HG03108 (cell line): ENCODE measurements at regions not wholly inside any gene's neighbourhood (a gene's known extent, or its start where the extent isn't known, plus 50 kb on each side); places are given as distances from the start of the nearest gene placed in this dataset.
"Not testable (repeated sequence)": the region's sequence is repeated elsewhere in the genome, so short reads cannot be mapped to it uniquely, and the experiment has no call there.

Source experiments
- ATAC-seq: cut with Tn5 transposase; IDR thresholded peaks from one replicate; pipeline ENCODE4 v1.9.1; 2021; ENCODE audit warnings: moderate library complexity; ENCODE audit not compliant: unreplicated experiment

GRCh38 chr22:19599626-19600243, 75.5 kb upstream of the CLDN5 start:
- no peak for ATAC-seq

- ATAC-seq = not testable (repeated sequence)
Measured at GRCh38 chr22:19603346-19603745, 79.1 kb upstream of the CLDN5 start.

DNA sequence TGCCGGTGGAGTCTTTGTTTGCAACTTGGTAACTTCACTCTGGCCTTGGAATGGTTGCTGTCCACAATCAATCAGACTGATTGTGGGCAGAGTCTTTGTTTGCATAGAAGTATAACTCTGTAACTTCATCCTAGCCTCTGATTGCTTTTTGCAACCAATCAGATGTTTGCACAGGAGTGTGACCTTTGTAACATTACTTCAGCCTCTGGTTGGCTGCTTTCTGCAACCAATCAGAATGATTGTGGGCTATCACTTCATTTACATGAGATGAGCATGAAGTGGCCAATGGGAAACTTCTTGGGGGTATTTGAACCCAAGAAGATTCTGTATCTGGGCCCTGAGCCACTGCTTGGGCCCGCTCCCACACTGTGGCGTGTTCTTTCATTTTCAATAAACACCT, 79.6 kb upstream of the CLDN5 start:
- ATAC-seq = no peak

GRCh38 chr22:19604711-19605268, 80.6 kb upstream of the CLDN5 start:
- no peak for ATAC-seq

DNA sequence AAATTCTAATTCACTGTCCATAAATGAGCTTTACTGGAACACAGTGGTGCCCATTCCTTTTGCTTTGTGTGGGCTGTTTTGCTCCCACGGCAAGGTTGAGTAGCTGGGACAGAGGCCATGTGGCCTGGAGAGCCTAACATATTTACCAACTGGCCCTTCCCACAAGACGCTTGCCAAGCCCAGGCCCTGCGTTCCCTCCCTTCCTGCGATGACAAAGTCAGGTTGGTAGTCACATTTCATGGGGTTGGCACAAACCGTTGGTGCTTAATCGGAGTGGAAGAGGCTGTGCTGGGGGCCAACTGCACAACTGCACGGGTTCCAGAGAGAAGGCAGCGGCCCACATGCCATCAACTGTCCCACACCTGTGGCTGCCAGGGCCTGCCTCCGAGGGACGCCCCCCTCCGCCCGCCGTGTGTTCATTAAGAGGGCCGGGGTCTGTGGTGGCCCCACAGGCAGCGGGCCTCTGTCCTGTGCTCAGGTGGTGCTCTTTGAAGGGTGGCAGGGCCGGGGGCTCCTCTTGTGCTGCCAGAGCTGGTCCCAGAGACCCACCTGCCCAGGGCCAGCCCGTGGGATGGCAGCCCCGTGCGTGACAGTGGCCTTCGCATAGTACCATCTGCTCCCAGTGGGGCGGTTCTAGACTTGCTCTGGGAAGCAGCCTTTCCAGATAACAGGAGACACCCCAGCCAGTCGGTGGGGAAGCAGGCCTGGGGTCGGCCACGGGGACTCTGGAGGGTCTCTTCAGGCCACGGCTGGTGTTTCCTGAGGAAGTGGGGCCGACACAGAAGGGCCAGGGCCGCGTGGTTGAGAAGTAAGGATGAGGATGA, 81.5 kb upstream of the CLDN5 start:
- ATAC-seq = no peak

DNA sequence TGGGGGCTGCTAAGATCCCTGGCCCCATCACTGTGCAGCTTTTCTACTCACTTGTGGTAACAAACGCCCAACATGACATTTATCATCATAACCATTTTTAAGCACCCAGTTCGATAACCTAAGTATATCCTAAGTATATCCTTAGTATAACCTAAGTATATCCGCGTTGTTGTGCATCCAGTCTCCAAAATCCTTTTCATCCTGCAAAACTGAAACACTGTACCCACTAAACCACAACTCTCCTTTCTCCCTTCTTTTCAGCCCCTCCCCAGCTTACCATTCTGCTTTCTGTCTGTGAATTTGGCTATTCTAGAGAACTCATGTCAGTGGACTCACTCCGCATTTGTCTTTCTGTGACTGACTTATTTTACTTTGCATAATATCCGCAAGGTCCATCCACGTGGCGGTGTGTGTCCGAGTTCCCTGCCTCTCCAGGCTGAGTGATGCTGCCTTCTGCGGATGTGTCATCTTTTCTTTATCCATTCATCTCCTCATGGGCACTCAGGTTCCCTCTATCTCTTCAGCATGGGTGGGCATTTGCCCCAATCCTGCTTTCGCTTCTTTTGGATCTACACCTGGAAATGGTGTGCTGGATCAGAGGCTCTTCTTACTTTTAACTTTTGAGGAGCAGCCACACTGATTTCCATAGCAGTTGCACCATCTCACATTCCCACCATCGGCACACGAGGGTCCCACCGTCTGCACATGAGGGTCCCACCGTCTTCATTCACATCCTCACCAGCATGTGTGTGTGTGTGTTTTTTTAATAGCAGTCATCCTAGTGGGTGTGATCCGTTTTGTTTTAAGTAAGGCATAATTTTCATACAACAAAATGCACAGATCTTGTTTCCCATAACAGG, 82.4 kb upstream of the CLDN5 start:
- ATAC-seq = no peak

GRCh38 chr22:19607192-19608002, 83.2 kb upstream of the CLDN5 start:
- no peak for ATAC-seq

DNA sequence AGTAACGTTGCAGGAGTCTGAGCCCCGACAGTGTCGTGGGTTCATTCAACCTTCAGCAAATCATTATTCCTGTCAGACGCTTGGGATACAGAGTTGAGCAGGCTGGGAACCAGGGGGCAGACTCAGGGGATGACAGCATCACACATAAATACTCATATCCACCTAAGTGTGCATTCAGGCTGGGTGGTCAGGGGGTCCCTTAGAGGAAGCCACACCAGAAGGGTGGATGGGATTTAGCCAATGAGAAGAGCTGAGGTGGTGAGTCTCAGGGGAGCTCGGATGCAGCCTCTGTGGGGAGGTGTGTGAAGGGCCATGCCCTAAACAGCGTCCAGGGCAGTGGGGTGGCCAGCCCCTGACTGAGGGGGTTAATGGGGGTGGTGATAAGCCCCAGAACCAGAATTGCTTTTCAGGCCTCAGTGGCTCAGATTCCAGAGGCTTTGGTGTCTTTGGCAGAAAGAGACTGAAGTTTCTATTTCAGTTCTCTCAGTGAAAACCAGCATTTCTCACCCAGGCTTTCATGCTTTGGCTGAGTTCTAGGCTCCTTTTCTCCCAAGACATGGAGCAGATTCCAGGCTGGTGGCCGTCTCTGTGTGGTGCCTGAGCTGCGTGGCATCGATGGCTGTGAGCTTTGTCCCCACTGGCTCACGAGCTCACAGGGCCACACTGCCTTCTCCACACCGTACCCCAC, 83.9 kb upstream of the CLDN5 start:
- ATAC-seq = no peak

GRCh38 chr22:19609753-19610152, 85.5 kb upstream of the CLDN5 start:
- not testable (repeated sequence) for ATAC-seq

- ATAC-seq = no peak
Measured at GRCh38 chr22:19610518-19611253, 86.5 kb upstream of the CLDN5 start.

DNA sequence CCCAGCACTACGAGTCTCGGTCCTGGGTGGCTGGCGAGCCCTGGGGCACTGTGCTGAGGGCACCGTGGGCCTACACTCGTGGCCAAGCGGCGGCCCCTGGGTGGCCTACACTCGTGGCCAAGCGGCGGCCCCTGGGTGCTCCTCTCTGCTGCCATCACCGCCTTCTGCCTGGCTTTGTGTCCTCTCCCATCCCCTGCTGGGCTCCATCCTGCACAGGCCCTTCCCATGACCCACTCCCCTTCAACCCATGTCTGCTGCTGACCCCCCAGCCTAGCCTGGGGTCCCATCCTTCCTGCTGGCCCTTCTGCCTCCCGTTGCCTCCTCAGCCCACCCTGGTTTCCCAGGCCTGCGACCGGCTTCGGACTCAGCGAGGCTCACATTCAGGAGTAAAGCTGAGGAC, 87.4 kb upstream of the CLDN5 start:
- ATAC-seq = no peak

- no peak for ATAC-seq
Measured at GRCh38 chr22:19612866-19613572, 88.8 kb upstream of the CLDN5 start.

GRCh38 chr22:19614536-19614863, 90.3 kb upstream of the CLDN5 start:
- ATAC-seq = no peak

DNA sequence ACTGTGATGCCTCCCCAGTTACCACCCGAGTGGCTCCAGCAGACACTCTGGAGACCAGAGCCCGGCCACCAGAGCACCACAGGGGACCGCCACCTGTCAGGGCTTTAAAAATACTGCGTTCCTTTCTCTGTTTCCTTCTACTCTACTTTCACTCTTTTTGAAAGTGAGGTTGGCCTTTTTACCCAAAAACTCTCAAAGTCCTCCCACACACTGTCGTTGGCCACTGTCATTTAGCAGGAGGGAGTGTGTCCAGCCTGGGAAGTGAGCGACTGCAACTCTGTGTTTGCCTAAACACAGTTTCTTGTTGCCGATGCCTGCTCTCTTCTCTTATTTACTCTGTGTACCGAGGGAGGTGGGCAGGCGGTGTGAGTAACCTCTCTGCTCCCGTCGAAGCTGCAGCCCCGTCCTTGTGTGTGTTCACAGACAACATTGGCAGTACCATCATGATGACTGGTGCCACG, 90.8 kb upstream of the CLDN5 start:
- no peak for ATAC-seq

DNA sequence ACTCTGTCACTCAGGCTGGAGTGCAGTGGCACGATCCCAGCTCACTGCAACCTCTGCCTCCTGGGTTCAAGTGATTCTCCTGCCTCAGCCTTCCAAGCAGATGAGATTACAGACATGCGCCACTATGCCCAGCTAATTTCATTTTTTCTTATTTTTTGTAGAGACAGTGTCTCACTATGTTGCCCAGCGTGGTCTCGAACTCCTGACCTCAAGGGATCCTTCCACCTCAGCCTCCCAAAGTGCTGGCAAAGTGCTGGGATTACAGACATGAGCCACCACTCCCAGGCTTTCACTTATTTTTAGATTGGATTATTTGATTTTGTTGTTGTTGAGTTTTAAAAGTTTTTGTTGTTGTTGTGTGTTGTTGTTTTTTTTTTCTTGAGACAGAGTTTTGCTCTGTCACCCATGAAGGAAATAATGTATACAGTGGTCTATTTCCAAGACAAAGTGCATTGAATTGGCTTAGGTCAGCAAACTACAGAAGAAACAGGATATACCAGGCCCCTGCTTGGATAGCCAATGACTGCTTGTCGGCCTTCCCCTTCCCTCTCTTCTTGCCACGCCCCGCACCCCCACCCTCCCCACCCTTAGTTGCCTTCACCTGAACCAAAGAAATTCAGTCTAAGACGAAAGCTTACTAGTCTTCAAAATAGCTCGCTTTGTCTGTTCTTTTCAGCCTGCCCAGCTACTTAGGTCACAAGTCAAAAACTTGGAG, 91.8 kb upstream of the CLDN5 start:
- ATAC-seq = no peak

GRCh38 chr22:19619144-19620009, 94.9 kb upstream of the SEPTIN5 start:
- peak; percentile 82 for ATAC-seq

- no peak for ATAC-seq
Measured at GRCh38 chr22:19620742-19621371, 93.4 kb upstream of the SEPTIN5 start.
